Uterus (tissue), 2 donors: ENCODE measurements at regions not wholly inside any gene's neighbourhood (a gene's known extent, or its start where the extent isn't known, plus 50 kb on each side); places are given as distances from the start of the nearest gene placed in this dataset.

Experiments used
- POLR2A ChIP-seq, 2 donors: fragments of 450-650 bp; IDR thresholded peaks; one replicate each; pipeline ENCODE4 v1.6.1; 2016; ENCODE audit warnings: antibody characterized with exemption in 2 of 2, mild to moderate bottlenecking in 1 of 2, moderate library complexity in 1 of 2
- TF ChIP-seq, protein P1 (sequence below), 4 experiments: fragments of 200-600 bp in 2 of 4; fragments of 450-650 bp in 2 of 4; sonication (generic) in 2 of 4; IDR thresholded peaks; one replicate each; pipeline ENCODE4 v1.5.1; 2016 to 2019; ENCODE audit warnings: antibody characterized with exemption in 4 of 4, mild to moderate bottlenecking in 2 of 4, moderate library complexity in 1 of 4

DNA sequence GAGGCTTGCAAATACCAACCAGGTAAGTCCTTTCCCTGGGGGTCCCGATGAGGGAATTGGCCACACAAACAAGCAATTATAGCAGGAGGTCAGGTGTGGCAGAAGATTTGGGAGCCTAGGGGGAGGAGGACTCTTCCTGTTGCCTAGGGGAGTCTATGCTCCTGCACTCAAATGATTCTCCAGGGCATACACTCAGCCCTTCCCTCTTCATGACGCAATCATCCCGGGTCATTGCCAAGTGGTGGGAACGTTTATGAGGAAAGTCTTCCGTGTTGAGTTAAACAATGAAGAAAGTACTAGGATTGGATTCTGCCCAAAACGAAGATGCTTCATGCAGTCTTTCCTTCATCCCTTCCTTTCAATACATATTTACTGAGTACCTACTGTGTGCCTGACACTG is 186.5 kb upstream of the TSHZ2 start:
- TF ChIP-seq, protein P1, sequence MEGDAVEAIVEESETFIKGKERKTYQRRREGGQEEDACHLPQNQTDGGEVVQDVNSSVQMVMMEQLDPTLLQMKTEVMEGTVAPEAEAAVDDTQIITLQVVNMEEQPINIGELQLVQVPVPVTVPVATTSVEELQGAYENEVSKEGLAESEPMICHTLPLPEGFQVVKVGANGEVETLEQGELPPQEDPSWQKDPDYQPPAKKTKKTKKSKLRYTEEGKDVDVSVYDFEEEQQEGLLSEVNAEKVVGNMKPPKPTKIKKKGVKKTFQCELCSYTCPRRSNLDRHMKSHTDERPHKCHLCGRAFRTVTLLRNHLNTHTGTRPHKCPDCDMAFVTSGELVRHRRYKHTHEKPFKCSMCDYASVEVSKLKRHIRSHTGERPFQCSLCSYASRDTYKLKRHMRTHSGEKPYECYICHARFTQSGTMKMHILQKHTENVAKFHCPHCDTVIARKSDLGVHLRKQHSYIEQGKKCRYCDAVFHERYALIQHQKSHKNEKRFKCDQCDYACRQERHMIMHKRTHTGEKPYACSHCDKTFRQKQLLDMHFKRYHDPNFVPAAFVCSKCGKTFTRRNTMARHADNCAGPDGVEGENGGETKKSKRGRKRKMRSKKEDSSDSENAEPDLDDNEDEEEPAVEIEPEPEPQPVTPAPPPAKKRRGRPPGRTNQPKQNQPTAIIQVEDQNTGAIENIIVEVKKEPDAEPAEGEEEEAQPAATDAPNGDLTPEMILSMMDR (IDR thresholded peaks at IDR 0.05) = no peak
- TF ChIP-seq POLR2A (IDR thresholded peaks at IDR 0.05) = no peak
